IPS-20b (cell line): ENCODE measurements at regions not wholly inside any gene's neighbourhood (a gene's known extent, or its start where the extent isn't known, plus 50 kb on each side); places are given as distances from the start of the nearest gene placed in this dataset.

ENCODE experiments used
- H3K27ac ChIP-seq: one replicate; pipeline ENCODE4 v1.5.1; 2013; ENCODE audit warnings: low read length
- H3K27me3 ChIP-seq: 2 replicates; pipeline ENCODE4 v1.6.1; 2013; ENCODE audit warnings: mild to moderate bottlenecking, low read length, inconsistent platforms; ENCODE audit not compliant: insufficient read depth
- H3K36me3 ChIP-seq: 2 replicates; pipeline ENCODE4 v1.6.1; 2013; ENCODE audit warnings: low read depth, mild to moderate bottlenecking, inconsistent platforms, low read length, moderate library complexity; ENCODE audit not compliant: insufficient read depth
- H3K4me1 ChIP-seq: 2 replicates; pipeline ENCODE4 v1.6.1; 2013; ENCODE audit warnings: mild to moderate bottlenecking, control low read depth, inconsistent platforms, low read length, moderate library complexity; ENCODE audit not compliant: insufficient read depth
- H3K4me3 ChIP-seq: 2 replicates; pipeline ENCODE4 v1.5.1; 2013; ENCODE audit warnings: mild to moderate bottlenecking, low read length, inconsistent platforms
- H3K9ac ChIP-seq: 2 replicates; pipeline ENCODE4 v1.6.1; 2013; ENCODE audit warnings: low read depth, mild to moderate bottlenecking, inconsistent platforms, low read length, moderate library complexity
- H3K9me3 ChIP-seq: 2 replicates; pipeline ENCODE4 v1.6.1; 2013; ENCODE audit warnings: mild to moderate bottlenecking, low read depth, low read length, inconsistent platforms; ENCODE audit not compliant: insufficient read depth

GRCh38 chr4:130210864-130211263 is 1114.9 kb downstream of the C4orf33 start:
- Histone ChIP-seq H3K9me3 (no peaks in the 10 kb centered on the region), H3K9ac (no peak overlapping the region), H3K4me3 (no peak overlapping the region), H3K27ac (no peak overlapping the region), H3K27me3 (no peaks in the 10 kb centered on the region), H3K36me3 (no peaks in the 10 kb centered on the region), H3K4me1 (peaks cover 6% of the 10 kb centered on the region)

GRCh38 chr4:130214268-130214667 is 1118.3 kb downstream of the C4orf33 start:
- no peaks in the 10 kb centered on the region for H3K36me3 ChIP-seq
- no peak overlapping the region for H3K27ac ChIP-seq
- H3K9me3 ChIP-seq, result no peaks in the 10 kb centered on the region
- H3K9ac ChIP-seq, result no peak overlapping the region
- H3K4me1 ChIP-seq, result peaks cover 6% of the 10 kb centered on the region
- no peaks in the 10 kb centered on the region for H3K27me3 ChIP-seq
- H3K4me3 ChIP-seq, result no peak overlapping the region

DNA sequence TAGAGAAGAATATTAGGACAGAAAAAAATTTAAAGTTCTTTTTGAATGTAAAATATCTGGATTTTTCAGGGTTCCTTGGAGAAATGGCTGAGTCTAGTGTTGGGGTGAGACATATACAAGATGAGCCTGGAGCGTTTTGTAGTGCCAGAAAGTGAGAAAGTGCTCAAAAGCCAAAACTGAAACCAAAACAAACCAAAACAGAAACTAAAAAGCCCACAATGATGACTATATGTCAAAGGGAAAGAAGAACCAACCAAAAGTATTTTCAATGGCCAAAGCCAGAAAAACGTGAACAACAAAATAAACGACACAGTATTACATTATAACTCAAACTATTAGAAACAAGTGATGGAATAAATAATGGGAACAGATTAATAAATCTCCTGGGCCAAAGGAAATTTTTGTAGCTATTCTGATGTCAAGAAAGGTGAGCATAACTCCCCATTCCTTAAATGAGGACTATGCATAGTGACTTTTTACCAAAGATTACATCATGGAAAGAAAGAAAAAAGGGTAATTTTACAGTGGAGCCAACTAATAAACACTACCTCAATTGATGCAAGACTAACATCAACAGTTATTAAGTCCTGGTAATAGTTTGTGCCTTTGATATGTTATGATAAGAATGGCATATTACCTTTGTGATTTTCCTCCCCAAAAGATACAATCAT is 1137.6 kb downstream of the C4orf33 start:
- Histone ChIP-seq H3K27ac (no peak overlapping the region), H3K36me3 (no peaks in the 10 kb centered on the region), H3K4me3 (no peak overlapping the region), H3K4me1 (no peaks in the 10 kb centered on the region), H3K9me3 (no peaks in the 10 kb centered on the region), H3K9ac (no peak overlapping the region), H3K27me3 (no peaks in the 10 kb centered on the region)

- H3K36me3 ChIP-seq, result no peaks in the 10 kb centered on the region
- H3K4me3 ChIP-seq, result no peak overlapping the region
- no peaks in the 10 kb centered on the region for H3K4me1 ChIP-seq
- H3K9me3 ChIP-seq, result no peaks in the 10 kb centered on the region
- no peak overlapping the region for H3K9ac ChIP-seq
- no peak overlapping the region for H3K27ac ChIP-seq
- no peaks in the 10 kb centered on the region for H3K27me3 ChIP-seq
These were observed 1142.2 kb downstream of the C4orf33 start for GRCh38 chr4:130238121-130238520.

- Histone ChIP-seq H3K27ac (no peak overlapping the region), H3K9me3 (no peaks in the 10 kb centered on the region), H3K27me3 (no peaks in the 10 kb centered on the region), H3K4me3 (no peak overlapping the region), H3K36me3 (no peaks in the 10 kb centered on the region), H3K4me1 (peaks cover 3% of the 10 kb centered on the region; the same call in 1 of the 2 replicates), H3K9ac (no peak overlapping the region)
These were observed 1153.0 kb downstream of the C4orf33 start for GRCh38 chr4:130249002-130249401.

GRCh38 chr4:130257271-130257670 is 1161.3 kb downstream of the C4orf33 start:
- H3K27ac ChIP-seq, result no peak overlapping the region
- no peaks in the 10 kb centered on the region for H3K27me3 ChIP-seq
- H3K36me3 ChIP-seq, result no peaks in the 10 kb centered on the region
- no peaks in the 10 kb centered on the region for H3K9me3 ChIP-seq
- H3K9ac ChIP-seq, result no peak overlapping the region
- H3K4me1 ChIP-seq, result no peaks in the 10 kb centered on the region
- H3K4me3 ChIP-seq, result no peak overlapping the region

DNA sequence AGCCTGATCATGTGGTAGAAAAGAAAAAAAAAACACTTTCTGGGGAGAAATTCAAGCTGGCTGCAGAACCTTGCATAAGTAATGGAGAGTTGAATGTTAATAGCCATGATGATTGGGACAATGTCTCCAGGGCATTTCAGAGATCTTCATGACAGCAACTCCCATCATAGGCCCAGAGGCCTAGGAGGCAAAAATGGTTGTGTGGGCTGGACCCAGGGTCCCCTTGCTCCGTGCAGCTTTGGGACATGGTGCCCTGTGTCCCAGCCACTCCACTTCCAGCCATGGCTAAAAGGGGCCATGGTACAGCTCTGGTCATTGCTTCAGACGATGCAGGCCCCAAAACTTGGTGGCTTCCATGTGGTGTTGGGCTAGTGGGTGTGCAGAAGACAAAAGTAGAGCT is 1170.9 kb downstream of the C4orf33 start:
- Histone ChIP-seq H3K4me3 (no peak overlapping the region), H3K9ac (no peak overlapping the region), H3K27ac (no peak overlapping the region), H3K4me1 (no peaks in the 10 kb centered on the region), H3K9me3 (peaks cover 22% of the 10 kb centered on the region), H3K27me3 (no peaks in the 10 kb centered on the region), H3K36me3 (peaks cover 3% of the 10 kb centered on the region; the same call in 1 of the 2 replicates)

GRCh38 chr4:130288576-130288975 is 1192.6 kb downstream of the C4orf33 start:
- H3K9me3 ChIP-seq, result no peaks in the 10 kb centered on the region
- no peaks in the 10 kb centered on the region for H3K4me1 ChIP-seq
- H3K4me3 ChIP-seq, result no peak overlapping the region
- no peak overlapping the region for H3K9ac ChIP-seq
- no peaks in the 10 kb centered on the region for H3K27me3 ChIP-seq
- H3K27ac ChIP-seq, result no peak overlapping the region
- no peaks in the 10 kb centered on the region for H3K36me3 ChIP-seq

- Histone ChIP-seq H3K9me3 (no peaks in the 10 kb centered on the region), H3K4me3 (no peak overlapping the region), H3K4me1 (no peaks in the 10 kb centered on the region), H3K27ac (no peak overlapping the region), H3K36me3 (no peaks in the 10 kb centered on the region), H3K27me3 (no peaks in the 10 kb centered on the region), H3K9ac (no peak overlapping the region)
These were observed 1197.7 kb downstream of the C4orf33 start for GRCh38 chr4:130293692-130294091.

DNA sequence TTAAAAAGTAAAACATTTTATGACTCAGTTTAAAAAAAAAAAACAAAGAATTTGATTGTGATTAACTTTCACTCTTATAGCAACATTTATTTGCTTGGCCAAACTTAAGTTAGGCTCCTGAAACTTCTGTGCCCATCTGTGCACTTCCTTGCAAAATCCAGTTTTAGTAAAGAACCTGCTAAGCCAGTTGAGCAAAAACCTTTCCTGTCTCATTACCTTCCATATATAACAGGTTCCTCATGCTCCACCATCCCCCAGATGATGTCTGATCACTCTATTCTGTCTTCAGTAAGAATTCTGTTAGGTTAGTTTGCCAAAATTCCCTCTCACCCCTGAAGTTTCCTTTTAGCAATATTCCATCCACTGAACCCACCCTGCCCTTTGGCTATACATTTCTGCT is 1200.5 kb downstream of the C4orf33 start:
- Histone ChIP-seq H3K27ac (no peak overlapping the region), H3K27me3 (no peaks in the 10 kb centered on the region), H3K4me3 (no peak overlapping the region), H3K4me1 (no peaks in the 10 kb centered on the region), H3K36me3 (no peaks in the 10 kb centered on the region), H3K9ac (no peak overlapping the region), H3K9me3 (peaks cover 5% of the 10 kb centered on the region; the same call in 1 of the 2 replicates)

GRCh38 chr4:130306566-130306965 is 1210.6 kb downstream of the C4orf33 start:
- no peaks in the 10 kb centered on the region for H3K27me3 ChIP-seq
- no peak overlapping the region for H3K9ac ChIP-seq
- no peak overlapping the region for H3K4me3 ChIP-seq
- H3K9me3 ChIP-seq, result peaks cover 1% of the 10 kb centered on the region; the same call in 1 of the 2 replicates
- no peaks in the 10 kb centered on the region for H3K4me1 ChIP-seq
- H3K36me3 ChIP-seq, result no peaks in the 10 kb centered on the region
- no peak overlapping the region for H3K27ac ChIP-seq

DNA sequence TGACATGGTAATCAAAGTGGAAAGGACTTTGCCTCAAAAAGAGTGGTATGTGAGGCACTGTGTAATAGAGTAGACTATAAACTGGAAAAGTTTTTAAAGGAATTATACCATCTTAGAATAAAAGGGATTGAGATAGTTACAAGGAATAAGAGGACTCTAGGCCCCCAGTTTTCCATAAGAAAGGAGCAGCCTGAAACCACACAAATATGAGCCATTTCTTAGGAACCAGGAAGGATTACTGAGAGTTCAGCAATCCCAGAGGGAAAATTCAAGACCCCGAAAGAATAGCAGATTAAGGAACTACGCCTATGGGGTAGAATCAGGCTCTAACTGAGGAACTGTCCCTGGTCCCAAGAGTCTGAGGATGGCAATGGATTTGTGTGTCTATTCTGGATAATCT is 1213.3 kb downstream of the C4orf33 start:
- Histone ChIP-seq H3K9me3 (peaks cover 3% of the 10 kb centered on the region; the same call in 1 of the 2 replicates), H3K9ac (no peak overlapping the region), H3K27ac (no peak overlapping the region), H3K36me3 (no peaks in the 10 kb centered on the region), H3K27me3 (no peaks in the 10 kb centered on the region), H3K4me1 (no peaks in the 10 kb centered on the region), H3K4me3 (no peak overlapping the region)
